ENCODE measurements at regions not wholly inside any gene's neighbourhood (a gene's known extent, or its start where the extent isn't known, plus 50 kb on each side); places are given as distances from the start of the nearest gene placed in this dataset.
A peak's percentile ranks its signal among the peaks of the same experiment; 100 is the strongest.

GRCh38 chr6:14614631-14615030, 497.1 kb downstream of the CD83 start:
- no peak for DNase-seq
- no peak overlapping the region for H3K27ac ChIP-seq
- H3K4me1 ChIP-seq, result no peaks in the 10 kb centered on the region
- no peak overlapping the region for H3K4me3 ChIP-seq
- 76 to 86% methylated on average over 2 of the region's 2 CpGs for WGBS, 2 donors
- peaks cover 0 to 8% (median 1%) of the 10 kb centered on the region in 4 donors for H3K9me3 ChIP-seq
- H3K36me3 ChIP-seq, result no peaks in the 10 kb centered on the region
- no peak for ATAC-seq (ENCODE audit: low FRiP score in 2 of 2)
- H3K27me3 ChIP-seq, result no peaks in the 10 kb centered on the region
- no peak for TF ChIP-seq CTCF (IDR thresholded peaks at IDR 0.05)
- no peak for TF ChIP-seq EP300 (IDR thresholded peaks at IDR 0.05)
- no peak for TF ChIP-seq POLR2A (IDR thresholded peaks at IDR 0.05)
- no peak for TF ChIP-seq POLR2AphosphoS5 (IDR thresholded peaks at IDR 0.05)

- H3K27me3 ChIP-seq, result no peaks in the 10 kb centered on the region
- H3K4me1 ChIP-seq, result peaks cover 5 to 6% (median 6%) of the 10 kb centered on the region in 4 donors
- no peak for TF ChIP-seq POLR2A (IDR thresholded peaks at IDR 0.05)
- TF ChIP-seq EP300 (IDR thresholded peaks at IDR 0.05), result no peak
- no peak for TF ChIP-seq CTCF (IDR thresholded peaks at IDR 0.05)
- no peak for TF ChIP-seq POLR2AphosphoS5 (IDR thresholded peaks at IDR 0.05)
- DNase-seq (no peak), ATAC-seq (ENCODE audit: low FRiP score in 2 of 2) (no peak)
- no peaks in the 10 kb centered on the region for H3K36me3 ChIP-seq
- H3K27ac ChIP-seq, result no peak overlapping the region
- H3K4me3 ChIP-seq, result no peak overlapping the region
- peaks cover 0 to 8% (median 1%) of the 10 kb centered on the region in 4 donors for H3K9me3 ChIP-seq
- WGBS, 2 donors, result 68 to 76% methylated on average over 9 of the region's 9 CpGs
These were observed 499.1 kb downstream of the CD83 start for GRCh38 chr6:14616656-14617055.

DNA sequence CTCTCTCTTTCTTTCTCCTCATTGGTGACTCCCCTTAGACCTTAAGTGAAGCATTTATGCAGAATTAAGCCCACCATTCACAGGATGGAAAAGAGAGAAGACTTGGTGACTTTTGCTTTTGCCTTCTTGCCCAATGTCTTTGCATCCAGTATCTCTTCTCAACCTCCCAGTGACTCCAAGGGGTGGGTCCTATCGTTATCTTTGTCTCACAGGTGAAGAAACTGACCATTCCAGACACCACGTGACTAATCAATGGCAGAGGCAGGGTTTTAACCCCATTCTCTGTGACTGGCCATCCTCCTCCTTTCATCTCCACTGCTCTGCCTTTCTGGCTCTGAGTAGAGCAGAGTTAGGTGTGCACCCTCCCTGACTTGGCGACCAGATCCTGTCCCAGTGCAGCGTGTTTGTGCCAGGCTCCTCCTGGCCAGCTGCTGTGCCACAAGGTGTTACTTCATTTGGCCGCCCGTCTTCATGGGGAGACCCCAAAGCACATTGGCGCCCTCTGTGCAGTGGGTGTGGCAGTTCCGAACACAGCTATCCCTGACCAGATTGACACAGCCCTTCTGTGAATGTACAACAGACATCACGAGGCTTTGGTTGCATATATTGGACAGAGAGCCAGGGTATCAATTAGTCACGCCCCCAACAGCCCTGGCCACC, 501.3 kb downstream of the CD83 start:
- H3K9me3 ChIP-seq, result peaks cover 0 to 8% (median 1%) of the 10 kb centered on the region in 4 donors
- WGBS, 2 donors, result 88 to 92% methylated on average over 10 of the region's 10 CpGs
- no peaks in the 10 kb centered on the region for H3K36me3 ChIP-seq
- no peak overlapping the region for H3K27ac ChIP-seq
- no peak for TF ChIP-seq EP300 (IDR thresholded peaks at IDR 0.05)
- no peak for TF ChIP-seq POLR2AphosphoS5 (IDR thresholded peaks at IDR 0.05)
- no peak for TF ChIP-seq CTCF (IDR thresholded peaks at IDR 0.05)
- TF ChIP-seq POLR2A (IDR thresholded peaks at IDR 0.05), result no peak
- H3K4me1 ChIP-seq, result peaks cover 9 to 17% (median 14%) of the 10 kb centered on the region in 4 donors
- no peak for DNase-seq
- H3K27me3 ChIP-seq, result no peaks in the 10 kb centered on the region
- no peak overlapping the region for H3K4me3 ChIP-seq
- peak in 1 of 2 donors; percentile 49 for ATAC-seq (ENCODE audit: low FRiP score in 2 of 2)

DNA sequence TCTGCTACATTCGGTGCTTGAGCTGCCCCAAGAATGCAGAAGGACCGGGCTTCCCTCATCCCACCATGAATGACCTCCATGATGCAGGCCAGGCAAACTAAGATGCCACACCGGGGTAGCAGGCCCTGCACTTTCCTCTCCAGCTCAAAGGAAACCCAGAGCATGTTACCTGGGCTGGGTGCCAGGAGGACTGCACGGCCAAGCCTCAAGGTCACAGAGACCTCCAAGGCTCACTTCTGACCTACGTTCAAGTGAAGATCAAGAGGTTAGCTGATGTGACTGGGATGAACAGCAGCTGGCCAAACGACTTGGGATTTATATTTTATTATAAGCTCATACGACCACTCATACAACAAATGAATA, 501.8 kb downstream of the CD83 start:
- H3K4me3 ChIP-seq, result no peak overlapping the region
- TF ChIP-seq EP300 (IDR thresholded peaks at IDR 0.05) (no peak), POLR2AphosphoS5 (IDR thresholded peaks at IDR 0.05) (no peak), POLR2A (IDR thresholded peaks at IDR 0.05) (no peak), CTCF (IDR thresholded peaks at IDR 0.05) (no peak)
- H3K27ac ChIP-seq, result no peak overlapping the region
- 66 to 72% methylated on average over 3 to 7 of the region's 7 CpGs for WGBS, 2 donors
- ATAC-seq (ENCODE audit: low FRiP score in 2 of 2) (no peak), DNase-seq (no peak)
- H3K9me3 ChIP-seq, result peaks cover 0 to 8% (median 1%) of the 10 kb centered on the region in 4 donors
- H3K27me3 ChIP-seq, result no peaks in the 10 kb centered on the region
- H3K4me1 ChIP-seq, result peaks cover 9 to 17% (median 14%) of the 10 kb centered on the region in 4 donors
- H3K36me3 ChIP-seq, result no peaks in the 10 kb centered on the region

GRCh38 chr6:14620522-14620921, 502.9 kb downstream of the CD83 start:
- ATAC-seq (ENCODE audit: low FRiP score in 2 of 2) (no peak), DNase-seq (peak in 1 of 2 donors; percentile 27)
- H3K4me1 ChIP-seq, result peaks cover 9 to 17% (median 14%) of the 10 kb centered on the region in 4 donors
- no peak for TF ChIP-seq EP300 (IDR thresholded peaks at IDR 0.05)
- TF ChIP-seq POLR2A (IDR thresholded peaks at IDR 0.05), result no peak
- no peak for TF ChIP-seq POLR2AphosphoS5 (IDR thresholded peaks at IDR 0.05)
- TF ChIP-seq CTCF (IDR thresholded peaks at IDR 0.05), result no peak
- H3K27ac ChIP-seq, result no peak overlapping the region
- no peaks in the 10 kb centered on the region for H3K27me3 ChIP-seq
- H3K36me3 ChIP-seq, result no peaks in the 10 kb centered on the region
- WGBS, 2 donors, result 81 to 86% methylated on average over 7 to 8 of the region's 9 CpGs
- peaks cover 0 to 6% (median 1%) of the 10 kb centered on the region in 4 donors for H3K9me3 ChIP-seq
- no peak overlapping the region for H3K4me3 ChIP-seq

All from upper lobe of left lung (tissue), 6 donors.